Panc1 (cell line): ENCODE measurements at regions not wholly inside any gene's neighbourhood (a gene's known extent, or its start where the extent isn't known, plus 50 kb on each side); places are given as distances from the start of the nearest gene placed in this dataset.

Experiments used
- ATAC-seq: fragments of 200-7000 bp; cut with Tn5 transposase; 2 replicates; pipeline ENCODE4 v1.9.1; 2020; ENCODE audit warnings: mild to moderate bottlenecking, moderate library complexity
- BruUV-seq: library from RNA; stranded (reverse); fragments of 400-500 nt; replicated peaks from 2 replicates; lab custom pipeline; 2021; lab: Mats Ljungman, UMichigan
- CTCF ChIA-PET: fragments of 300-600 bp; sonication (Branson Sonifier 250); formaldehyde crosslinking; loops from one replicate; lab custom pipeline; 2022; ENCODE audit warnings: antibody characterized with exemption; lab: Charles Lee
- POLR2A ChIA-PET: fragments of 300-600 bp; sonication (Branson Sonifier 250); formaldehyde crosslinking; loops from one replicate; lab custom pipeline; 2022; ENCODE audit warnings: antibody characterized with exemption; lab: Charles Lee
- DNase-seq: peaks from one replicate; pipeline ENCODE4 v3.0.0-alpha.2; 2010; ENCODE audit warnings: low read depth, low spot score
- H3K27ac ChIP-seq: 2 replicates; pipeline ENCODE4 v1.5.1; 2011; ENCODE audit warnings: mild to moderate bottlenecking, low read length, inconsistent platforms
- H3K27me3 ChIP-seq: fragments of 200-500 bp; sonication (Bioruptor generic); 2 replicates; pipeline ENCODE4 v1.6.0; 2014; ENCODE audit warnings: low read length, inconsistent platforms; ENCODE audit not compliant: control insufficient read depth, insufficient read depth
- H3K36me3 ChIP-seq: fragments of 200-500 bp; sonication (Bioruptor generic); 2 replicates; pipeline ENCODE4 v1.5.1; 2014; ENCODE audit warnings: inconsistent platforms, mild to moderate bottlenecking, low read length, moderate library complexity; ENCODE audit not compliant: control insufficient read depth, insufficient read depth
- H3K4me1 ChIP-seq: 2 replicates; pipeline ENCODE4 v1.5.1; 2011; ENCODE audit warnings: inconsistent platforms, mild to moderate bottlenecking, low read length, moderate library complexity; ENCODE audit not compliant: control insufficient read depth, insufficient read depth
- H3K4me3 ChIP-seq, 2 experiments: 2 replicates each; pipeline ENCODE4 v1.5.1; 2011 to 2012; ENCODE audit warnings: low read depth in 2 of 2, low read length in 2 of 2, mild to moderate bottlenecking in 2 of 2, inconsistent platforms in 1 of 2, moderate library complexity in 1 of 2
- H3K9me3 ChIP-seq: fragments of 200-500 bp; sonication (Bioruptor generic); 2 replicates; pipeline ENCODE4 v1.5.1; 2014; ENCODE audit warnings: low read depth, mild to moderate bottlenecking, inconsistent platforms, low read length, moderate library complexity; ENCODE audit not compliant: control insufficient read depth, insufficient read depth
- CTCF ChIP-seq: fragments of 450-650 bp; IDR thresholded peaks from 2 replicates; pipeline ENCODE4 v1.5.1; 2017; ENCODE audit warnings: mild to moderate bottlenecking
- POLR2AphosphoS5 ChIP-seq: IDR thresholded peaks from 2 replicates; pipeline ENCODE4 v1.6.1; 2012; ENCODE audit warnings: mild to moderate bottlenecking, low read depth, low read length, moderate library complexity
- SIN3A ChIP-seq: IDR thresholded peaks from 2 replicates; pipeline ENCODE4 v1.6.1; 2012; ENCODE audit warnings: low read depth, mild to moderate bottlenecking, low read length, moderate library complexity, borderline replicate concordance; ENCODE audit not compliant: insufficient read depth
- TCF7L2 ChIP-seq: IDR thresholded peaks from 2 replicates; pipeline ENCODE4 v1.6.1; 2011; ENCODE audit warnings: mild to moderate bottlenecking, low read depth, low read length, inconsistent platforms
- in situ Hi-C: cut with HindIII; loops from 2 replicates; pipeline ENCODE4 v1.10.0; 2016; ENCODE audit warnings: low sequenced_read_pairs, low pct_unique_long_range_greater_than_20kb
- intact Hi-C: fragments of 100-400 bp; cut with micrococcal nuclease; formaldehyde crosslinking; loops from one replicate; pipeline ENCODE4 v1.10.0; 2022; ENCODE audit not compliant: unreplicated experiment
- TF ChIP-seq, protein P1 (sequence below), 2 experiments: IDR thresholded peaks; 2 replicates each; pipeline ENCODE4 v1.6.1; 2011 to 2012; ENCODE audit warnings: low read depth in 2 of 2, control low read depth in 1 of 2, low read length in 1 of 2, mild to moderate bottlenecking in 1 of 2, moderate library complexity in 1 of 2; ENCODE audit not compliant: insufficient read depth in 1 of 2

DNA sequence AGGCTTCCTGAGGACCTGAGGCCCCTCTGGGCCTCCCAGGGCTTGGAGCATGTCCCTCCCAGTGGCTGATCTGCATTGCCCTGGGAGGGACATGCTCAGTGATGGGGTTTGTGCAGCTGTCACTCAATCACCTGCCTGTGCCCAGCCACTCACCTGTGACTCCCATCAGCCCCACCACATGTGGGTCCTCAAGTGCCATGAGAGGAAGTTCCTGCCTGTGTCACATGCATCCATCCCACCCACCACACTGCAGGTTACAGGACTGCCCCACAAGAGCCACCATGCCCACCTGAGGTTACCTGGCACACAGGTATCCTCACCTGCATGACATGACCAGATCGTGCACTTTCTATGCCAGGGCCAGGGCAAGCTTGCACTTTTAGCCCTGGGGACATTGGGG, 80.0 kb downstream of the SCGB2B2 start:
- BruUV-seq: no TSS peak
- Histone ChIP-seq H3K9me3 (no peaks in the 10 kb centered on the region), H3K4me1 (no peaks in the 10 kb centered on the region), H3K27ac (no peak overlapping the region), H3K36me3 (no peaks in the 10 kb centered on the region), H3K27me3 (no peaks in the 10 kb centered on the region), H3K4me3 (no peak overlapping the region)
- TF ChIP-seq SIN3A: no peak
- TF ChIP-seq POLR2AphosphoS5: no peak
- no peak for TF ChIP-seq CTCF
- no peak for TF ChIP-seq TCF7L2
- TF ChIP-seq, protein P1, sequence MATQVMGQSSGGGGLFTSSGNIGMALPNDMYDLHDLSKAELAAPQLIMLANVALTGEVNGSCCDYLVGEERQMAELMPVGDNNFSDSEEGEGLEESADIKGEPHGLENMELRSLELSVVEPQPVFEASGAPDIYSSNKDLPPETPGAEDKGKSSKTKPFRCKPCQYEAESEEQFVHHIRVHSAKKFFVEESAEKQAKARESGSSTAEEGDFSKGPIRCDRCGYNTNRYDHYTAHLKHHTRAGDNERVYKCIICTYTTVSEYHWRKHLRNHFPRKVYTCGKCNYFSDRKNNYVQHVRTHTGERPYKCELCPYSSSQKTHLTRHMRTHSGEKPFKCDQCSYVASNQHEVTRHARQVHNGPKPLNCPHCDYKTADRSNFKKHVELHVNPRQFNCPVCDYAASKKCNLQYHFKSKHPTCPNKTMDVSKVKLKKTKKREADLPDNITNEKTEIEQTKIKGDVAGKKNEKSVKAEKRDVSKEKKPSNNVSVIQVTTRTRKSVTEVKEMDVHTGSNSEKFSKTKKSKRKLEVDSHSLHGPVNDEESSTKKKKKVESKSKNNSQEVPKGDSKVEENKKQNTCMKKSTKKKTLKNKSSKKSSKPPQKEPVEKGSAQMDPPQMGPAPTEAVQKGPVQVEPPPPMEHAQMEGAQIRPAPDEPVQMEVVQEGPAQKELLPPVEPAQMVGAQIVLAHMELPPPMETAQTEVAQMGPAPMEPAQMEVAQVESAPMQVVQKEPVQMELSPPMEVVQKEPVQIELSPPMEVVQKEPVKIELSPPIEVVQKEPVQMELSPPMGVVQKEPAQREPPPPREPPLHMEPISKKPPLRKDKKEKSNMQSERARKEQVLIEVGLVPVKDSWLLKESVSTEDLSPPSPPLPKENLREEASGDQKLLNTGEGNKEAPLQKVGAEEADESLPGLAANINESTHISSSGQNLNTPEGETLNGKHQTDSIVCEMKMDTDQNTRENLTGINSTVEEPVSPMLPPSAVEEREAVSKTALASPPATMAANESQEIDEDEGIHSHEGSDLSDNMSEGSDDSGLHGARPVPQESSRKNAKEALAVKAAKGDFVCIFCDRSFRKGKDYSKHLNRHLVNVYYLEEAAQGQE (IDR thresholded peaks at IDR 0.05; ENCODE audit: insufficient read depth in 1 of 2, low read depth in 2 of 2, low read length in 1 of 2): no peak
- DNase-seq: no peak
- intact Hi-C loops (no loop called here), in situ Hi-C loops (no loop called here)
- no peak for ATAC-seq
- ChIA-PET POLR2A (no interaction called here), CTCF (no interaction called here)

- in situ Hi-C loops: no loop called here
- intact Hi-C loops: no loop called here
- Histone ChIP-seq H3K4me1 (no peaks in the 10 kb centered on the region), H3K27me3 (no peaks in the 10 kb centered on the region), H3K9me3 (no peaks in the 10 kb centered on the region), H3K27ac (no peak overlapping the region), H3K36me3 (no peaks in the 10 kb centered on the region), H3K4me3 (no peak overlapping the region)
- CTCF ChIA-PET: no interaction called here
- TF ChIP-seq SIN3A (no peak), POLR2AphosphoS5 (no peak), TCF7L2 (no peak), CTCF (no peak)
- TF ChIP-seq, protein P1 (IDR thresholded peaks at IDR 0.05; ENCODE audit: insufficient read depth in 1 of 2, low read depth in 2 of 2, low read length in 1 of 2): no peak
- BruUV-seq: no TSS peak
- POLR2A ChIA-PET: no interaction called here
- ATAC-seq (no peak), DNase-seq (no peak)
Observed at GRCh38 chr19:34596115-34596514, 80.8 kb downstream of the SCGB2B2 start.
